Thyroid gland (tissue), 4 donors: ENCODE measurements at regions not wholly inside any gene's neighbourhood (a gene's known extent, or its start where the extent isn't known, plus 50 kb on each side); places are given as distances from the start of the nearest gene placed in this dataset.
"Not testable (repeated sequence)": the region's sequence is repeated elsewhere in the genome, so short reads cannot be mapped to it uniquely, and the experiment has no call there.

Source experiments
- DNase-seq, 2 donors: peaks; one replicate each; pipeline ENCODE4 v3.0.0-alpha.2; 2019
- H3K27ac ChIP-seq, 3 donors: fragments of 200-600 bp; sonication (generic); 1 replicate in 2 of 3; 2 replicates in 1 of 3; pipeline ENCODE4 v1.5.1; 2016 to 2019; ENCODE audit warnings: mild to moderate bottlenecking in 1 of 3, moderate library complexity in 1 of 3
- H3K27me3 ChIP-seq: fragments of 200-600 bp; sonication (generic); one replicate; pipeline ENCODE4 v1.5.1; 2019
- H3K36me3 ChIP-seq, 2 donors: fragments of 200-600 bp; sonication (generic); one replicate each; pipeline ENCODE4 v1.5.1; 2016 to 2019
- H3K4me1 ChIP-seq, 2 donors: fragments of 200-600 bp; sonication (generic); one replicate each; pipeline ENCODE4 v1.5.1; 2017 to 2019
- H3K4me3 ChIP-seq, 3 donors: fragments of 200-600 bp; sonication (generic); replicated peaks in 1 of 3; 1 replicate in 2 of 3; 2 replicates in 1 of 3; pipeline ENCODE4 v1.5.1; 2016; ENCODE audit warnings: mild to moderate bottlenecking in 1 of 3
- H3K9me3 ChIP-seq: fragments of 200-600 bp; sonication (generic); one replicate; pipeline ENCODE4 v1.5.1; 2017
- CTCF ChIP-seq, 6 experiments: fragments of 200-600 bp in 3 of 6; fragments of 450-650 bp in 3 of 6; sonication (generic) in 3 of 6; IDR thresholded peaks; one replicate each; pipeline ENCODE4 v1.5.1; 2016 to 2019; ENCODE audit warnings: antibody characterized with exemption in 6 of 6, mild to moderate bottlenecking in 2 of 6, inconsistent platforms in 1 of 6, moderate library complexity in 1 of 6
- POLR2A ChIP-seq, 2 donors: fragments of 450-650 bp; IDR thresholded peaks; one replicate each; pipeline ENCODE4 v1.6.1; 2017; ENCODE audit warnings: antibody characterized with exemption in 2 of 2, mild to moderate bottlenecking in 2 of 2, moderate library complexity in 1 of 2
- WGBS, 2 donors: methylation state at CpG; one replicate each; pipeline ENCODE4 v1.1.5; 2017; 5-methylcytosine and 5-hydroxymethylcytosine counted together
- intact Hi-C: fragments of 100-400 bp; cut with DNase I; formaldehyde crosslinking; loops from one replicate; pipeline ENCODE4 v1.15.1; 2023

DNA sequence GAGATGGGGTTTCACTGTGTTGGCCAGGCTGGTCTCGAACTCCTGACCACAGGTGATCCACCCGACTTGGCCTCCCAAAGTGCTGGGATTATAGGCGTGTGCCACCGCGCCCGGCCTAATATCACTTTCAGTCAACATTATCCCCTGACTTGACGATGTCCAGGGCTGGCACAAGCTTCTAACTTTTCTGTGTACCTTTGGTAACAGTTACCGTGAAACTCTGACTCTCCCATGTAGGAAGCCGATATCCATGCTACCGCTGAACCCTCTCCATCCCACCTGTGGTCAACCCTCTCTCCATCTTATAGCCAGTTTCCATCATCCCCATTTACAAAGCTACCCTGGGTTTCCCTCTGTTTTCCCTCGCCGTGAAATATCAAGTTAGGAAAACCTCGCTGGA, 77.5 kb downstream of the CRLF2 start:
- TF ChIP-seq POLR2A (IDR thresholded peaks at IDR 0.05) (no peak), CTCF (IDR thresholded peaks at IDR 0.05) (no peak)
- Histone ChIP-seq H3K9me3 (no peaks in the 10 kb centered on the region), H3K4me1 (no peaks in the 10 kb centered on the region), H3K27ac (no peak overlapping the region), H3K4me3 (no peak overlapping the region), H3K36me3 (no peaks in the 10 kb centered on the region), H3K27me3 (no peaks in the 10 kb centered on the region)
- intact Hi-C loops: no loop called here
- WGBS, 2 donors: 92 to 95% methylated on average over 13 of the region's 13 CpGs
- no peak for DNase-seq

DNA sequence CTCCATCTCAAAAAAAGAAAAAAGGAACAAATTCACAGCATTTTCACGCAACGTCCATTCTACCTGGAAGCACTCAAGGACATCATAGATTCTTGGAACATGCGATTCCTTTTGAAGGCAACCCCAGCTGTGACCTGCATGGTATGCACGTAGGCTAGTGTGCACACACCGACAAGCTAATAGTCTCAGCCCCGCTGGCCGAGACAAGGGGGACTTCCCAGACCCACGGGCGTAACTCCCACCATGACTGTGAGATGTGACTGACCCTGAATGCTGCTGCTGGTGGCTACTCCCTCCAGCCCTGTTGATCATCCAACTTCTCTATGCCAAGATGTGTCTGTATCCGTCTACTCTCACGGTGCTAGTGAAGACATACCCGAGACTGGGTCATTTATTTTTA, 78.3 kb downstream of the CRLF2 start:
- intact Hi-C loops: no loop called here
- DNase-seq: no peak
- no peak for TF ChIP-seq POLR2A (IDR thresholded peaks at IDR 0.05)
- TF ChIP-seq CTCF (IDR thresholded peaks at IDR 0.05): no peak
- H3K36me3 ChIP-seq: no peaks in the 10 kb centered on the region
- H3K9me3 ChIP-seq: no peaks in the 10 kb centered on the region
- H3K4me3 ChIP-seq: no peak overlapping the region
- H3K27ac ChIP-seq: no peak overlapping the region
- H3K27me3 ChIP-seq: no peaks in the 10 kb centered on the region
- WGBS, 2 donors: 87 to 88% methylated on average over 12 of the region's 12 CpGs
- H3K4me1 ChIP-seq: no peaks in the 10 kb centered on the region

GRCh38 chrX:1126738-1127137, 85.7 kb downstream of the CRLF2 start:
- 53 to 65% methylated on average over 3 of the region's 3 CpGs for WGBS, 2 donors
- intact Hi-C loops: no loop called here
- no peak for DNase-seq
- no peak overlapping the region for H3K27ac ChIP-seq
- no peaks in the 10 kb centered on the region for H3K27me3 ChIP-seq
- H3K4me3 ChIP-seq: no peak overlapping the region
- no peaks in the 10 kb centered on the region for H3K4me1 ChIP-seq
- TF ChIP-seq POLR2A (IDR thresholded peaks at IDR 0.05) (no peak), CTCF (IDR thresholded peaks at IDR 0.05) (no peak)
- H3K9me3 ChIP-seq: no peaks in the 10 kb centered on the region
- no peaks in the 10 kb centered on the region for H3K36me3 ChIP-seq

GRCh38 chrX:1124531-1124930, 87.9 kb downstream of the CRLF2 start:
- Histone ChIP-seq H3K4me1 (no peaks in the 10 kb centered on the region), H3K27me3 (no peaks in the 10 kb centered on the region), H3K36me3 (no peaks in the 10 kb centered on the region), H3K9me3 (no peaks in the 10 kb centered on the region), H3K4me3 (no peak overlapping the region), H3K27ac (no peak overlapping the region)
- no peak for DNase-seq
- WGBS, 2 donors: 54 to 74% methylated on average over 11 of the region's 11 CpGs
- intact Hi-C loops: no loop called here
- no peak for TF ChIP-seq CTCF (IDR thresholded peaks at IDR 0.05)
- no peak for TF ChIP-seq POLR2A (IDR thresholded peaks at IDR 0.05)

DNA sequence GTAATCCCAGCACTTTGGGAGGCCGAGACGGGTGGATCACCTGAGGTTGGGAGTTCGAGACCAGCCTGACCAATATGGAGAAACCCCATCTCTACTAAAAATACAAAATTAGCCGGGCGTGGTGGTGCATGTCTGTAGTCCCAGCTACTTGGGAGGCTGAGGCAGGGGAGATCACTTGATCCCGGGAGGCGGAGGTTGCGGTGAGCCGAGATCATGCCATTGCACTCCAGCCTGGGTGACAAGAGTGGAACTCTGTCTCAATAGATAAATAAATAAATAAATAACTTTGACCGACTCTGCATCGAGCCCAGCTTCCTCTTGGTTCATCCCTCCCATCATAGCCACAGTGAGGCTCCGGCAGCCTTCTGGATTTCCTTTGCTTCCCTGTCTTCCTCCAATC, 89.6 kb downstream of the CRLF2 start:
- H3K27ac ChIP-seq, H3K9me3 ChIP-seq, DNase-seq, intact Hi-C loops, H3K4me3 ChIP-seq, H3K27me3 ChIP-seq, H3K36me3 ChIP-seq, H3K4me1 ChIP-seq: not testable (repeated sequence)
- 86 to 93% methylated on average over 12 of the region's 12 CpGs for WGBS, 2 donors

DNA sequence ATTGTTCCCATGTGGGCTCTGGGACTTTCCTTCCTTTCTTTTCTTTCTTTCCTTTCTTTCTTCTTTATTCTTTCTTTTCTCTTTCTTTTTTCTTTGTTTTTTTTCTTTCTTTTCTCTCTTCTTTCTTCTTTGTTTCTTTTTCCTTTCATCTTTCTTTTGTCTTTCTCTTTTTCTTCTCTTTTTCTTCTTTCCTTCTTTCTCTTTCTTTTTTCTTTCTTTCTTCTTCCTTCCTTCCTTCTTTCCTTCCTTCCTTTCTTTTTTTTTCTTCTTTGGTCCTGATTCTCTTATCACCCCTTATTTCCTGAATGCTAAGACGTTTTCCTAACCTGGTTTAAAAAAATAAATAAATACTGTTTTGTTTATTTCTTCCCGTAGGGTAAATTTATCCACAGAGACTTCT, 93.2 kb downstream of the CRLF2 start:
- intact Hi-C loops: no loop called here
- H3K9me3 ChIP-seq: no peaks in the 10 kb centered on the region
- WGBS, 2 donors: 41% methylated on average over 2 of the region's 2 CpGs
- no peaks in the 10 kb centered on the region for H3K27me3 ChIP-seq
- no peaks in the 10 kb centered on the region for H3K36me3 ChIP-seq
- DNase-seq: no peak
- H3K4me3 ChIP-seq: no peak overlapping the region
- no peak for TF ChIP-seq POLR2A (IDR thresholded peaks at IDR 0.05)
- no peaks in the 10 kb centered on the region for H3K4me1 ChIP-seq
- no peak overlapping the region for H3K27ac ChIP-seq
